AG08396 (cell line): ENCODE measurements at regions not wholly inside any gene's neighbourhood (a gene's known extent, or its start where the extent isn't known, plus 50 kb on each side); places are given as distances from the start of the nearest gene placed in this dataset.
A peak's percentile ranks its signal among the peaks of the same experiment; 100 is the strongest.

Source experiments
- DNase-seq: peaks from one replicate; pipeline ENCODE4 v3.0.0; 2012; ENCODE audit warnings: low spot score, mixed read lengths

DNA sequence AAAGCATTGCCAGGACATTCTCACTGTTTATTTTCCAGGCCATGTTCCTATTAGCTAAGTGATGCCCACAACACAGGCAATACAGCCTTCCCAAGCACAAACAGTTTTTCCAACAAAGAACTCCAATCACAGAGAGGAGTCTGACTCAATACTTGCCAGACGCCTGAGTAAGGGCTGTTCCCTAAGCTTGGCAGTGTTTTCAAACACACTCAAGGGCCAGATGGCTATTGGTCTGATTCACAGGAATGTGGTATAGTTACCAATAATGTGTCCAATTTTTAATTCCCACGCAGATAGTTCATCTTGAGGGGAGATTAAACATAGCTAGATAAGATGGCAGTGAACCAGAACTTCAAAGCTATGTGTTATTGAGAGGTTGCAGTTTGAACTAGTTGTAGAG lies 381.0 kb downstream of the SNAPC1 start:
- DNase-seq: peak; percentile 21

DNA sequence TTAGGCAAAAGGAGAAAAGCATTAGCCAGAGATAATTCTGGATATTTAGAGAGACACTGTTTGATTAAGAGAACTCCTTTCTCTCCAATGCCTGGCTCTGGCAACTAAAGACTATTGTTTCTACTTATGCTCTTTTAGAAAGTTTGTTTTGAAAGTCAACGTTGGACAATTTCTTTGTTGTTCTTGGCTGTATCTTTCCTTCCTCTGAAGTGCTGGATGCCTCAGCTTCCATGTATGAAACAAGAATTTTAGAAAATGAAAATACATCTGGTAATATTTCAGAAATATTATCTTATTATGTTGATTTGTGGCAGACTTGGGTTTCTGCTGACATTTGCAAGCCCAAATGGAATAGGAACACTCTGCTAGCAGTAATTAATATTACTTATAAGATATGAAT lies 382.6 kb downstream of the SNAPC1 start:
- no peak for DNase-seq

DNA sequence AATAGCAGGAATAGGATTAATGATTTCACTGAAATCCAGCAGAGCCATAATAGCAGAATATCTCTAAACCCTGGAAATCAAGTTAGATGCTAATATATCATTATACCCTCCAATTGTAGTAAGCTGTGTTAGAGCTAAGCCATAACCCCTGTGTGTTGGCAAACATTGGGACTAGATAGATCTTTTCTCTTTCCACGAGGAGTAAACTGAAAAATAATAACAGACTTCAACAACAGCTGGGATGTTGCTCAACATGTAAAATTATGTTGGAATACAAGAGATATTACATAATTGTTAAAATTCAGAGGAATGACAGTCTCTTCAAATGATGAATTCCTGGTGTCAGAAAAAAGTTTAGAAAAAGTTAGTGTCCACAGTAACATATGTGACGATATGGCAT lies 383.8 kb downstream of the SNAPC1 start:
- DNase-seq: no peak

DNA sequence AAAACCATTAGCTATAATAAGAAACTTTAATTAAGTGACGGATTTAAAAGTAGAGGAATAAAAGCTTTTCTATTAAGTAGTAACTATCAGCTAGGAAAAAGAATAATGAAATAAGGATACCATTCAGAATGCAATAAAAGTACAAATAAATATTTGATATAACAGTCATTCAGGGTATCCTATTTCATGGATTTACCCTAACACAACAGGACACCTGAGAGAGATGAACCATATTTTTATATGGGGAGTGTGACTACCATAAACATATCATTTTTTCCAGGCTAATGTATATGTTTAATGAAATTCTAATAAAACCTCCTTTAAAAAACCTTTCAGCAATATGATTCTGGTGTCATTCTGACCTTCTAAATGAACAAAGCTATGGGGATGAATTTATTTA lies 393.8 kb downstream of the SNAPC1 start:
- DNase-seq: no peak

DNA sequence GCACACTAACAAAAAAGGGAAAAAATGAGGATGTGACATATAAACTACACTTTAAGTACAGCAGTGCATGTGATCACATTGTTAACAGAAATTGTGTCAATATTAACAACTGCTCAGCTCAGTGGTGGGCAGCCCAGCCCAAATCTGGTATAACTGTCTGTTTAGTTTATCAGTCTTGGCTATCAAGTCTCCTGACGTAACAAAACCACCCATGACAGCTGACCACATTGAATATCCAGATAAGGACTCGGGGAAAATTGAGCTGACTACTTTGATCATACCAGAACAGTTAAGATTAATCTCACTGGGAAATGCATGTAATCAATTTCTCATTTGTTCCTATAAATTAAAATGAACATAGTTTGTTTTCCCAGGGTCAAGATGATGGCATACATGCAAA lies 396.6 kb downstream of the SNAPC1 start:
- DNase-seq: no peak

DNA sequence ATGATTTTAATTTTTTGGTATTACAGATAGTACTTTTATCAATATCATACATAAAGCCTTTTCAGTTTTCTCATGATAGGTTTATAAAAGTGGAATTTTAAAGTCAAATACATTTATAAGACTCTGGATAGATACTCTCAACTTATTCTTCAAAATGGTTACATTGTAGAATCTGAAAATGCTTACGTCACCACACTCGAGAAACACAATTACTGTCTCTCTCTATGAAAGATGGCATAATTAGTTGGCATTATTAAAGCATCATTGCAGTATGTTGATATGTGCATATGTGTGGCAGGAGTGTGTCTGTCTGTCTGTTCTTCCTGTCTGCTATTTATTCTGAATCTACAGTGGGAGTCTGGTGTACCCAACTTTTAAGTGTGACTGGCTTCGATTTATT lies 397.1 kb downstream of the SNAPC1 start:
- DNase-seq: no peak

DNA sequence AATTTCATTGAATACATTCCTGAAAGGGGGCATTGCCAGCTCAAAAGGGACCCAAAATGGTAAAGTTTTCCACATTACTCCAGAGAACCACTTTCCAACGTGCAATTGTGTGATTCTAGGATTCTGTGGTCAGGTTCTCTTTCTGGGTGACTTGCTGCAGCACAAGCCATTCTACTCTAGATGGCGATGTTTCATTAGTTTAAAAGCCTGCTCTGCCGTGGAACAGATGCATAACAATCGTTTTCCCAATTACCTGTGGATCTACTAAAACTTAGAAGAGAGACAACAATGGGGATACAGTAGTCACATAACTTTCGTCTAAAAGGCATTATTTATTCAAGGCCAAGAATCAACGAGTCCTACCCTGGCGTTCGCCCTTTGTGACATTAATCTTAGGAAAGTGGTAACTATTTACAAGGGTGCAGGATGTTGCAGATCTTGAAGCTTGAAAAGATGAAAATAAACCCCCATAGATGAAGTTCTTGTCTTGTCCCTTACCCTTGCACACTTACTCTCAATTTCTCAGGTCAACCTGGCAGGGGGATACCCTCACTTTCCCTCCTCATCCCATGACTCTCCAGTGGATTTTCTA lies 400.9 kb downstream of the SNAPC1 start:
- DNase-seq: peak; percentile 42

DNA sequence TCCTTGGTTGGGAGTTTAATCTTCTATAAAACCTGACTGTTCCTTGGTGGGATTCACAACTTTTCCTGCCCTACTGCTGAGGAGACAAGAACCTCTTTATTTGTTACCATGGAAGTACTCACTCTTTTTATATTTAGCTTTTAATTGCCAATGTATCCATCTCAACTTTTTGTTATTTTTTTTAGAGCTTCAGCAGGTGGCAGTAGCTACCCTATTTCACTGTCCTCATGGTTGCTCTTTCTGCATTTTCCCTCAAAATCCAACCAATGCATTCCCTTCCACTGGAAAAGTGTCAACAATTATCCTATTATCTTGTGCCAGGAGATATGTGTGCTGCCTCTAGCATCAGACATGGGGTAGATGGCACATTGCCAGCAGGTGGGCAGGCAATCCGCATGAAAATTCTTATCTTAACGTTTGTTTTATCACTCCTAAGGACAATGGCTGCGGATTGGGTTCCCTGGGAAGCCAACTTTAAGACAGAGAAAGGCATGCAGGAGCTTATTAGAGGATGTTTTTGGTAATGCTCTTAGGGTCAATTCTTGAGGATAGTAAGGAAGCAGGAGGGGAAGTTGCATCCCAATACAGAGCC lies 406.4 kb downstream of the SNAPC1 start:
- no peak for DNase-seq

DNA sequence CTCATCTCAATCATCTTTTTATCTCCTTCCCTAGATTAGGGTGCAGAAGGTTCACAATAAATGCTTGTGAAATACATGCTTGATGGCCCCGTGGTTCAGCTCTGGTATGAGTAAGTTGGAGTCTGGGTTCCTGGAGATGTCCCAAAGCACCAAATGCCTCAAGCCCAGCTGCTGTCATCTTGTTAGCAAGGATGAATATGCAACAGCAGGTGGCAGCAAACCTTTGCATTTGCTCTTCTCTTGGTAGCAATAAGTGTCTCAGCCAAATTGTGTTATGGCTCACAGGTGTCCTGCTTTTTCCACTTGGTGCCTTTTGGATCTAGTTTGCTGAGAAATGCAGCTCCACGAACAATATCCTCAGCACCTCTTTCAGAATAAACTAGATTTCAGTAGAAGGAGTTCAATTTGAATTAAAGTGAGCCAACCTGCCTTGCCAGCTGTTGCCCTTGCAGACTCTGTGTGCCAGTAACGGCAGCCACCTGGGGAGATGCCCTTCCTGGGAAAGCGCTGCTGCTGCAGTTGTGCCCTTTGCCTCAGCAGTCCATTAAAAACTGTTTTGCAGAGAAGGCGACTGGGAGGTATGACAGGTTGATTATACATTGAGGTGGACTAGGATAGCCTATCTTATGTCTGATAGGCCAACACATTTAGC lies 417.3 kb downstream of the SNAPC1 start:
- DNase-seq: peak; percentile 62

DNA sequence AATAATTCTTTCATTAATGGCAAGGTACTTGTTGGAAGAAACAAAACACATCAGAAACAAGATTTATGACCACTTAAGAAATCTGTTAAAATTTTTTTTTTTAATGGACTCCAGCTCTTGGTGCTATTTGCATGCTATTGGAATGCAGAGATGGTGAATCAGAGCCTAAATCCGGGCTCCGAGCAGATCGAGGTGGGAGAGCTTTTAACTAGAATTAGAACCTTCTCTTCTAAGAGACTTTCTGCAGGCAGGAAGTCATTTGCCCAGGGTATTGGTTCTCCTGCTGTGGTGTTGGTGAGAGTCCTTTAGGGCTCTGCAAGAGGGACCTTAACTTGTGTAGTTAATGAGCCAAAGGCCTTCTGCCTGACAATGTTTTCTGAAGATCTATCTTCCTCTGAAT lies 419.4 kb downstream of the SNAPC1 start:
- no peak for DNase-seq

DNA sequence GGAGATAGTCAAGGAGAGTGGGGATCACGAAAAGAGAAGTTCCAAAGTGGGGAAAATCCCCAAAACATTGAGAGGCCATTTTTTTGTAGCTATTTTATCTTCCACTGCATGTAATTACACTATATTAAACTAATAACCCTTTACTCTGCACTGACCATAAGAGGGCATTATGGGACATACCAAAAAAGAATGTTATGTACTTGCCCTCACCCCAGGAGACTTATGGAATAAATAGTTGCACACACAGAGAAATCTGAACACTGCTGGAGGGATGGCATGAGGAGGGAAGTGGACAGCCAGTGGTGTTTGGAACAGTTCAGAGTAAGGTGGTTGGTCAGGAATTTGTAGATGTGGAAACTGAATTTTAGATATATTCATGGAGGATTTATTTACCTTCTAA lies 422.9 kb downstream of the SNAPC1 start:
- DNase-seq: no peak

DNA sequence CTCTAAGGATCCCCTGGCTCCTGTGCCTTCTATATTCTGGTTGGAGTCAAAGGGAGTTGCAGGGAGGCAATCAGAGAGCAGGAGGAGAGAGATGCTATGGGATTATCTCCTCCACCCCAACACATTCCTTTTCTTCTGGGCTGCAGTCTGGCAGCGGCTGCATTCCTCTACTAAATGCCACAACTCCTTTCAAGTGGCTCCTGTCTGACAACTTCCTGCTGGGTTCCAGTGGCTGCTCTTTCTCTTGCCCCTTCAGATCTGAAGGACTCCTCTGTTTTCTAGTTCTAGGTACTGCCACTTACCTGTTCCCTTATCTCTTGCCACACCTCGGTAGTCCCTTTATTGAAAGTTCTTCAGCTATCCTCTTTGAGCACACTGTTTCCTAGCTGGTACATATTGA lies 425.0 kb downstream of the SNAPC1 start:
- no peak for DNase-seq

DNA sequence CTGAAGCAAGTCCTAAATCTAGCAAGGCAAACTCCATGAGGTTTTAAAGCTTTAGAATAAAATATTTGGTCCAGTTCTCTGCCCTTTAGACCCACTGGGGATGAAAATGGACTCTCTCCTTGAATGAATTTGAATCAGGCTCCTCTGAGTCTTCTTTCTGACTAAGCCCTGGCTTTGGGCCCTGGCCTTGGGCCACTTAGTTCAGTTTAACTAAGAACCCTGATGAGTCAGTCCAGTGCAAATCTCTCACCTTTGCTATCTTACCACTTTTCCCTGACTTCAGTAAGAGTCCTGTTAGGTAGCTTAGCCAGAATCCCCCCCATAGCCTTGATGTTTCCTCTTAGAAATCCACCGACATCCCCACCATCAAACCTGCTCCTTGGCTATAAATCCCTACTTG lies 427.5 kb downstream of the SNAPC1 start:
- peak; percentile 25 for DNase-seq

DNA sequence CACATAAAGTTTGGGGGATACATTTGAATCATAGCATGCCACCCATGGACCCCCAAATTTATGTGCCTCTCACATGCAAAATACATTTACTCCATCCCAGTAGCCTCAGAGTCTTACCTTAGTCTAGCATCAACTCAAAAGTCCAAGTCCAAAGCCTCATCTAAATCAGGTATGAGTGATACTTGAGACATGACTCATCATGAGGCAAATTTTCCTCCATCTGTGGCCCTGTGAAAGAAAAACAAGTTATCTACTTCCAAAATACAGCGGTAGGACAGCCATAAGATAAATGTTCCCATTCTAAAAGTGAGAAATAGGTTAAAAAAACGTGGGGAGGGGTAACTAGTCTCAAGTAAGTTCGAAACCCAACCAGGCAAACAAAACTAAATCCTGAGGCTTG lies 444.2 kb downstream of the SNAPC1 start:
- DNase-seq: no peak

DNA sequence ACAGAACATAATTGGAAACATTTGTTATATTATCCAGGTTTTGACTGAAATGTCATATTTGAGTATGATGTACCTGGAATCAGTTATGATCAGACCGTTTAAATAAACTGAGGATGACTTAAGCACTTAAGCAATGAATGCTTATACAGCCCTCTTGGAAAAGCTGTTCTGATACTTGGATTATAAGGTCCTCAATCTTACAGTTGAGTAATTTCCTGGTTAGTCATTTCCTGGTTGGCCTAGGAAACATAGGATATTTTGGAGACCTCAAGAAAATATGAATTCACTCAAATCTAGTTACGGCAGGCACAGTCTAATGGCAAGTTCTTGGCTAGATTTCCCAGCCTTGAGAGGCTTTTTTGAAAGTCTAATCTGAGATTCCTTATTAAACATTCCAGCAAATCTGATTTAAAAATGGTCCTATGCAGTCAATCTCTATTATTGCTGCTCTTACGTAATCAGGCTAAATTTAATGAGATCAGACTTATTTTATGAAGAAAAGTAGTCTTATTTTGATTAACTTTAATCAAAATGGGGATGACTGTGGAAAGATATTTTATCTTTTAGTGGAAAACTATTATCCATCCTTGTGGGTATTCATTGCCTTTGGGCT lies 447.2 kb downstream of the SNAPC1 start:
- DNase-seq: peak; percentile 23

DNA sequence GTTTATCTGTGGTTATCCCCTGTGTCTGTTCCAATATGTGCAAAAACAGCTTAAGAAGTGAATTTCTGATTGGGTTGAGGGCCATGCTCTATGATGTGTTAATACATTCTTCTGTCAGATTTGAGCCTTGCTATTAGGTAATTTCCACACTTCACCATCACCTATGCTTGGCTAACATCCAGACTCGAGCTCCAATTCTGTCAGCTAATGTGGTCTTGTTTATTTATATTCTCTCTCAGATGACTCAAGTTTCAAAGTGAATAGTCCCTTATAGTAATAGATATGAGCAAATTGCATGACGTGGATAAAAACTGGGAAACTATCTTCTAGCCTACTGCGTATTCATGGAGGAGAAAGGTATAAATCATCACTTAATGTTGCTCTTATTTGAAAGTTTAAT lies 451.3 kb downstream of the SNAPC1 start:
- DNase-seq: no peak

DNA sequence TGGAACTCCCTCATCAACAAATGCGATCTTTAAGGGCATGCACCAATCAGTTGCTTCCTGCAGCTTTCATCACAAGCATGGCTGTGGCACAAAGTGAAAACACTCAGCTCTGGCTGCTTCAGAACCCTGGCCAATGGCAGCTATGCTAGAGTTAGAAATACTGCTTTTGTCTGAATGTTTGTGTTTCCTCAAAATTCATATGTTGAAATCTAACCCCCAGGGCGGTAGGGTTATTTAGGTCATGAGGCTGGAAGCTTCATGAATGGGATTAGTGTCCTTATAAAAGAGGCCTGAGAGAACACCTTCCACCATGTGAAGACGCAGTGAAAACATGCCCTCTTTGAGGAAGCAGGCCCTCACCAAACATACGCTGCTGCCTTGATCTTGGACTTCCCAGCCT lies 453.9 kb downstream of the SNAPC1 start:
- DNase-seq: no peak

DNA sequence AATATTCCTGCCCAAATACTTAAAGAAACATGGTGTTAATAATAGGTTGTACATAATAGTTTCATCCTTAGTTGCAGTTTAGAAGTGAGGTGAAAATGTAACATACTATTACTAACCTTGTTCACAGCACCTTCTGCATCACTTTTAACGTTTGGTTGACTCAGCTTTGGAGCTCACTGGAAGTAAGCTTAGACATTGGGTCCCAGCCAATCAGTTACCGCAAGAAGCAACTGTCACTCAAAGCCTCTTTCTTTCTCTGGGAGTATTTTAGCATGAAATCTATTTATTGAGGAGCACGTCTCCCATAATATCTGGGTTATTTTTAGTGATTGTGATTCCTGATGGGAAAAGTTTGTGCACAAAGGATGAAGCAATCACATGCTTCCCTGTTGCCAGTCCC lies 472.6 kb downstream of the SNAPC1 start:
- no peak for DNase-seq

DNA sequence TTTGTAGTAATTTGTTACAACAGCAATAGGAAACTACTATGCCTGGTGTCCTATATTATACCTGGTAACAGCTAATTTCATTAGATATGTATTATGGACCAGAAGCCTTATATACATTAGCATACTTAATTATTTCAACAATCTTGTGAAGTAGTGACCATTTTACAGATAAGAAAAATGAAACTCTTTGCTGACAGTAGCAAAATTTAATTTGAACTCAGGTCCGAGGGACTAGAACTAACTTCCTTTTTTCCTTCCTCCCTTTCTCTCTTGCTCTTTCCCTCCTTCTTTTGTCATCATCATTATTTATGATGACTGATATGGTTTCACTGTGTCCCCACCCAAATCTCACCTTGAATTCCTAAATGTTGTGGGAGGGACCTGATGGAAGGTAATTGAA lies 482.0 kb downstream of the SNAPC1 start:
- no peak for DNase-seq

DNA sequence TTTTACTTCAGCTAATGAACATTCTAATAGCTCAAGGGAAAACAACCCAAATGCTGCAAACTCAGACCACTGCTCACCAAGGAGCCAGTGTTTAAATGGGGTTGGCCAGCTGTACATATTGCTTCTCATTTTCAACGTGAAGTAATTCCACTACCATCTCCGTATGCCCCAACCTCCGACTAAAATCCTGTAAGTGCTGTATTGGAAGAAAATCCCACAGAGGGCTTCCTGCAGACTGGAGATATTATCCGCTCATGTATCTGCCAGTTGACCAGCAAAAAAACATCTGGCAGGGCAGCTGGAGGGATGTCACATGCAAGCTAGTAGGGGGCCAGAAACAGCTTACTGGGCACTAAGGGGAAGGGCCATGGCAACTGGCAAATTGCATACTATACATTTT lies 485.0 kb downstream of the SNAPC1 start:
- no peak for DNase-seq

DNA sequence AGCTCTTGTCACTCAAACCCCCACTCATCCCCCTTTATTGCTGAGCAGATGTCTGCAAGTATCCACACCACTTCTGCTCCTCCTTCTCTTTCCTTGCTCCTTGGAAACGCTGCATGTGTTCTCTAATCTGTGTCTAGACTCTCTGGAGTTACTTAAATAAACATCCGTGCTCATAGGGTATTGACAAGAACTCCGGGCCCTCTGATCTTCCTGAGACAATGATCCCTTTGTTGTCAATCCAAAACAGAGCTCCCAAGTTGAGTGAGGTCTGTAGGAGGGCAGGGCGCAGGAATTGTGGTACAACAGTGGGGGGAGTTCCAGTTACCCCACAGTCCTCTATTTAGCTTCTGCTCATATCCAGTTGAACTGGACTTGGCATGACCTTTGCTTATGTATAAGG lies 489.0 kb downstream of the SNAPC1 start:
- no peak for DNase-seq

DNA sequence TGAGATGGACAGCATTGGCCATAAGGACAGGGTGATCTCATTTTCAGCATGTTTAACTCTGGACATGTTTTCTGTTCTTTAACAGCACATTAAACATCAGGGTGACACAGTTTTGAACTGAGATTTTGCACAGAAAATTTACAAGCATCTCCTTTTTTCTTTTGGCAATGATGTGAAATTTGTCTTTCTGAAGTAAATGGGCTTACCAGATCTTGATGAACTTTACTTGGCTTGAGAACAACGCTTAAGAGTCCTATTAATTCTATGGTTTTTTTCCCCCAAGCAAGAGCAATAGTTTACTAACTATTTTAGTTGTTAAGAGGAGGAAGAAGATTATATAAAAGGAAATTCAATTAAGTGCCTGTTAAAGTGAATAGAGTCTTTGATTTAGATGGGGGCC lies 491.0 kb downstream of the SNAPC1 start:
- DNase-seq: no peak

DNA sequence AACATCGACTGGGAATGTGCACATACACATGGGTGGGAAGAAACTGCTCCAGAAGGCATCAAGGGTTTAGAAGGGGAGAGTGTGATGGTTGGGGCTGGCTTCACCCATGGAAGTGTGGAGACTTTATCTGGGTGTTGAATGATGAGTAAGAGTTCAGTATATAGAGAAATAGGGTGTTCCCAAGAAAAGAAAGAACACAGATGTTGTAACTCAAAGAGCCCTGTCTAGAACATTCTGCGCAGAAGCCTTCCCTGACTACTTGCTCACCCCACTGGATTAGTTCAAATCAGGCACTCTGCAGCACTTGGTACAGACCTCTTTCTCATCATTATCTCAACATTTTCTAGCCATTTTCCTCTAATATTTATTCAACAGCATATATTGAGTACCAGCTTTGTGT lies 491.7 kb downstream of the SNAPC1 start:
- no peak for DNase-seq

DNA sequence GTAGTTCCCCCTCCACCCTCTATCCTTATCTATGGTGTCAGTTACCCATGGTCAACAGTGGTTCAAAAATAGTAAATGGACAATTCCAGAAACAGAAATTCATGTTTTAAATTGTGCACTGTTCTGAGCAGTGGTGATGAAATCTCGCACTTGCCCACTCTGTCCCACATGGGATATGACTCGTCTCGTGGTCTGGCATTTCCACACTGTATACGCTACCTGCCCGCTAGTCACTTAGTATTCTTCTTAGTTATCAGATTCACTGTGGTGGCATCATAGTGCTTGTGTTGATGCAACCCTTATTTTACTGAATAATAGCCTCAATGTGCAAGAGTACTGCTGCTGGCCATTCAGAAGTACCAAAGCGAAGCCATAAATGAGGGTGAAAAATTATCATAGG lies 507.0 kb downstream of the SNAPC1 start:
- DNase-seq: no peak
